ENCODE measurements at regions not wholly inside any gene's neighbourhood (a gene's known extent, or its start where the extent isn't known, plus 50 kb on each side); places are given as distances from the start of the nearest gene placed in this dataset.

GRCh38 chr1:191284175-191284574 is 806.5 kb upstream of the BRINP3 start:
- peaks cover 0 to 10% (median 5%) of the 10 kb centered on the region in 4 donors for H3K9me3 ChIP-seq
- DNase-seq (no peak), ATAC-seq (ENCODE audit: low FRiP score in 2 of 2) (no peak)
- H3K27me3 ChIP-seq, result no peaks in the 10 kb centered on the region
- H3K36me3 ChIP-seq, result no peaks in the 10 kb centered on the region
- H3K27ac ChIP-seq, result no peak overlapping the region
- no peaks in the 10 kb centered on the region for H3K4me1 ChIP-seq
- TF ChIP-seq, protein P1, sequence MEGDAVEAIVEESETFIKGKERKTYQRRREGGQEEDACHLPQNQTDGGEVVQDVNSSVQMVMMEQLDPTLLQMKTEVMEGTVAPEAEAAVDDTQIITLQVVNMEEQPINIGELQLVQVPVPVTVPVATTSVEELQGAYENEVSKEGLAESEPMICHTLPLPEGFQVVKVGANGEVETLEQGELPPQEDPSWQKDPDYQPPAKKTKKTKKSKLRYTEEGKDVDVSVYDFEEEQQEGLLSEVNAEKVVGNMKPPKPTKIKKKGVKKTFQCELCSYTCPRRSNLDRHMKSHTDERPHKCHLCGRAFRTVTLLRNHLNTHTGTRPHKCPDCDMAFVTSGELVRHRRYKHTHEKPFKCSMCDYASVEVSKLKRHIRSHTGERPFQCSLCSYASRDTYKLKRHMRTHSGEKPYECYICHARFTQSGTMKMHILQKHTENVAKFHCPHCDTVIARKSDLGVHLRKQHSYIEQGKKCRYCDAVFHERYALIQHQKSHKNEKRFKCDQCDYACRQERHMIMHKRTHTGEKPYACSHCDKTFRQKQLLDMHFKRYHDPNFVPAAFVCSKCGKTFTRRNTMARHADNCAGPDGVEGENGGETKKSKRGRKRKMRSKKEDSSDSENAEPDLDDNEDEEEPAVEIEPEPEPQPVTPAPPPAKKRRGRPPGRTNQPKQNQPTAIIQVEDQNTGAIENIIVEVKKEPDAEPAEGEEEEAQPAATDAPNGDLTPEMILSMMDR (IDR thresholded peaks at IDR 0.05), result no peak
- TF ChIP-seq POLR2AphosphoS5 (IDR thresholded peaks at IDR 0.05), result no peak
- TF ChIP-seq EP300 (IDR thresholded peaks at IDR 0.05), result no peak
- no peak for TF ChIP-seq POLR2A (IDR thresholded peaks at IDR 0.05)
- no peak overlapping the region for H3K4me3 ChIP-seq

- Histone ChIP-seq H3K27me3 (no peaks in the 10 kb centered on the region), H3K9me3 (no peaks in the 10 kb centered on the region), H3K27ac (no peak overlapping the region), H3K4me1 (no peaks in the 10 kb centered on the region), H3K36me3 (no peaks in the 10 kb centered on the region), H3K4me3 (no peak overlapping the region)
- TF ChIP-seq EP300 (IDR thresholded peaks at IDR 0.05) (no peak), POLR2AphosphoS5 (IDR thresholded peaks at IDR 0.05) (no peak), POLR2A (IDR thresholded peaks at IDR 0.05) (no peak)
- TF ChIP-seq, protein P1 (IDR thresholded peaks at IDR 0.05), result no peak
- ATAC-seq (ENCODE audit: low FRiP score in 2 of 2) (no peak), DNase-seq (no peak)
- 34 to 50% methylated on average over 4 of the region's 4 CpGs for WGBS, 2 donors
Observed at GRCh38 chr1:191290441-191290840, 812.8 kb upstream of the BRINP3 start.

DNA sequence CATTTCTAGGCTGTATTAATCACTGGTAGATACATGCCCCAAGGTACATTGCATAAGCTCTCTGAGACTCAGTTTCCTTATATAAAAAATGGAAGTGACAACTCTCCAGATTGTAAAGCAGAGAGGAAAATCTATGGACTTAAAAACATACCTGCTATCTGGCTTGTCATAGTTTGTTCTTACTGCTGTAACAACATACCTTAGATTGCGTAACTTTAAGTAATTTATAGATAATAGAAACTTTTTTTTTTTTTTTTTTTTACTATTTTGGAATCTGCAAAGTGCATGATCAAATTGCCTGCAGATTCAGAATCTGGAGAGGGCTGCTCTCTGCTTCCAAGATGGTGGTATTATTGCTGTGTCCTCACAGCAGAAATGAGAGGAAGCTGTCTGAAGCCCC is 827.7 kb upstream of the BRINP3 start:
- H3K27ac ChIP-seq, result no peak overlapping the region
- 82 to 87% methylated on average over 1 of the region's 1 CpG for WGBS, 2 donors
- no peaks in the 10 kb centered on the region for H3K4me1 ChIP-seq
- TF ChIP-seq POLR2A (IDR thresholded peaks at IDR 0.05), result no peak
- no peak for TF ChIP-seq POLR2AphosphoS5 (IDR thresholded peaks at IDR 0.05)
- TF ChIP-seq, protein P1 (IDR thresholded peaks at IDR 0.05), result no peak
- no peak for TF ChIP-seq EP300 (IDR thresholded peaks at IDR 0.05)
- H3K9me3 ChIP-seq, result peaks cover 0 to 10% (median 0%) of the 10 kb centered on the region in 4 donors
- H3K27me3 ChIP-seq, result no peaks in the 10 kb centered on the region
- H3K4me3 ChIP-seq, result no peak overlapping the region
- DNase-seq (no peak), ATAC-seq (ENCODE audit: low FRiP score in 2 of 2) (no peak)
- no peaks in the 10 kb centered on the region for H3K36me3 ChIP-seq

DNA sequence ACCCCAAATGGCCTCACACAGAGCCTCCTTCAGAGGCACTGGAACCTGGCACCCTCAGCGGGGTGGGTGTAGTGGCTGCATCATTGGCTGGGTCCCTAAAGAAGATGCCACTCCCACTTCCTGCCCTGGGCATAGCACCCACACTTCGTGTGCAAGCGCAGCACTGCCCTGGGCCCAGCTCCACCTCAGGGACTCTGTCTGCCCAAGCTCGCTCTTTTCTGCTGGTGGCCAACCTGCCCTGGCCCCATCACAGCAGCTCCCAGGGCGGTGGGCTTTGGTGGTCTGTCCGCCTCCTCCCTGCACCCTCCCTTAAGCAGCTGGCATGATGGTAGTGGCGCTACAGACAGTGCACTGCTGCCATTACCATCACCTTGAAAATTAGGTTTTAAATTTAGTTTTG is 829.3 kb upstream of the BRINP3 start:
- ATAC-seq (ENCODE audit: low FRiP score in 2 of 2), result peak in 1 of 2 donors; percentile 6
- WGBS, 2 donors, result 88 to 97% methylated on average over 5 to 7 of the region's 7 CpGs
- no peaks in the 10 kb centered on the region for H3K27me3 ChIP-seq
- TF ChIP-seq POLR2AphosphoS5 (IDR thresholded peaks at IDR 0.05), result no peak
- no peak for TF ChIP-seq POLR2A (IDR thresholded peaks at IDR 0.05)
- no peak for TF ChIP-seq EP300 (IDR thresholded peaks at IDR 0.05)
- TF ChIP-seq, protein P1 (IDR thresholded peaks at IDR 0.05), result no peak
- no peaks in the 10 kb centered on the region for H3K36me3 ChIP-seq
- no peak overlapping the region for H3K27ac ChIP-seq
- no peak overlapping the region for H3K4me3 ChIP-seq
- H3K9me3 ChIP-seq, result peaks cover 0 to 10% (median 0%) of the 10 kb centered on the region in 4 donors
- H3K4me1 ChIP-seq, result no peaks in the 10 kb centered on the region
- DNase-seq, result peak in 1 of 2 donors; percentile 51

DNA sequence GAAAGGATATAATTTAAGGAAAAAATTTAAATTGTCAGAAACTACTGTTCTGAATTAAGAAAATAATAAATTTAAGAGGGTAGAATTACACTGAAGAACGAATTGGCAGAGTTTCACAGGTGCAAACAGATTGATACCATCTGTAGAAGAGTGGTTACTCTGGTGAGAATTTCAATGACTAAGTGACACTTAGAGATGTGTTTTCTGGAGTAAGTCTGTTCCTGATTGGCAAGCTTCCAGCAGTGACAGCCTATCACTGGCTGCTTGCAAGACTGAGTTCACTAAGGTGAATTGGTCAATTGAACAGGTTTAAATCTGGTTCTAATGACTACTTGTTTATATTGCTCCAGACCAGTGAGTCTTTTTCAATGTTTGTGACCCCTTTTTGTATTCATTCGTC is 838.2 kb upstream of the RGS18 start:
- WGBS, 2 donors, result 41 to 44% methylated on average over 2 of the region's 2 CpGs
- Histone ChIP-seq H3K9me3 (no peaks in the 10 kb centered on the region), H3K4me1 (no peaks in the 10 kb centered on the region), H3K27me3 (no peaks in the 10 kb centered on the region), H3K27ac (no peak overlapping the region), H3K4me3 (no peak overlapping the region), H3K36me3 (no peaks in the 10 kb centered on the region)
- no peak for ATAC-seq (ENCODE audit: low FRiP score in 2 of 2)
- DNase-seq, result no peak
- TF ChIP-seq, protein P1 (IDR thresholded peaks at IDR 0.05), result no peak
- no peak for TF ChIP-seq EP300 (IDR thresholded peaks at IDR 0.05)
- TF ChIP-seq POLR2A (IDR thresholded peaks at IDR 0.05), result no peak
- no peak for TF ChIP-seq POLR2AphosphoS5 (IDR thresholded peaks at IDR 0.05)

Data from upper lobe of left lung (tissue), 6 donors.